Middle frontal gyrus (tissue), 1 donor: ENCODE measurements at regions not wholly inside any gene's neighbourhood (a gene's known extent, or its start where the extent isn't known, plus 50 kb on each side); places are given as distances from the start of the nearest gene placed in this dataset.

Source experiments
- DNase-seq: peaks from one replicate; pipeline ENCODE4 v3.0.0-alpha.2; 2015; ENCODE audit warnings: low spot score; ENCODE audit errors: extremely low spot score

- DNase-seq: no peak
These were observed 53.1 kb upstream of the PCED1B start for GRCh38 chr12:47026291-47026690.
